ENCODE measurements at regions not wholly inside any gene's neighbourhood (a gene's known extent, or its start where the extent isn't known, plus 50 kb on each side); places are given as distances from the start of the nearest gene placed in this dataset.

DNA sequence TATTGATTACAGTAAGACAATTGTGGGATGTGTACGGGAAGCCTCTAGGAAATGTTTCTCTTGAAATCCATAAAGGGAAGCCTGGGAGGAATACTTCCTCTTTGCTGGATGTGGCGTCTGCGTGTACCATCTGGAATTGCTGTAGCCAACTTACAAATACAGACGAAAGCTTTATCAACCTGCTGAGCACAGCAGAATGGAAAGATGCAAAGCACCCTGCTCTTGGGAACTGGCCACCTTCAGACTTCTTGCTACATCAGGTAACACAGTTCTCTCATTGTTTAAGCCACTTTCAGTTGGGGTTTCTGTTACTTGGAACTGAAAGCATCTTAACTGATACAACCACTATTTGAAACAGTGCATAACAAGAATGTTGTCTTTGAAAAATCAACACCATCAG is 213.8 kb downstream of the HRH4 start:
- H3K36me3 ChIP-seq (ENCODE audit: control insufficient read depth, insufficient read depth, low read length) = no peaks in the 10 kb centered on the region
- 89% methylated on average over 4 of the region's 4 CpGs for WGBS (ENCODE audit: insufficient coverage)
- TF ChIP-seq, protein P1, sequence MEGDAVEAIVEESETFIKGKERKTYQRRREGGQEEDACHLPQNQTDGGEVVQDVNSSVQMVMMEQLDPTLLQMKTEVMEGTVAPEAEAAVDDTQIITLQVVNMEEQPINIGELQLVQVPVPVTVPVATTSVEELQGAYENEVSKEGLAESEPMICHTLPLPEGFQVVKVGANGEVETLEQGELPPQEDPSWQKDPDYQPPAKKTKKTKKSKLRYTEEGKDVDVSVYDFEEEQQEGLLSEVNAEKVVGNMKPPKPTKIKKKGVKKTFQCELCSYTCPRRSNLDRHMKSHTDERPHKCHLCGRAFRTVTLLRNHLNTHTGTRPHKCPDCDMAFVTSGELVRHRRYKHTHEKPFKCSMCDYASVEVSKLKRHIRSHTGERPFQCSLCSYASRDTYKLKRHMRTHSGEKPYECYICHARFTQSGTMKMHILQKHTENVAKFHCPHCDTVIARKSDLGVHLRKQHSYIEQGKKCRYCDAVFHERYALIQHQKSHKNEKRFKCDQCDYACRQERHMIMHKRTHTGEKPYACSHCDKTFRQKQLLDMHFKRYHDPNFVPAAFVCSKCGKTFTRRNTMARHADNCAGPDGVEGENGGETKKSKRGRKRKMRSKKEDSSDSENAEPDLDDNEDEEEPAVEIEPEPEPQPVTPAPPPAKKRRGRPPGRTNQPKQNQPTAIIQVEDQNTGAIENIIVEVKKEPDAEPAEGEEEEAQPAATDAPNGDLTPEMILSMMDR (IDR thresholded peaks at IDR 0.05) = no peak
- H3K4me3 ChIP-seq (ENCODE audit: low read length) = no peak overlapping the region
- no peaks in the 10 kb centered on the region for H3K4me1 ChIP-seq (ENCODE audit: control insufficient read depth, insufficient read depth, low read length)
- H3K9me3 ChIP-seq (ENCODE audit: control insufficient read depth, insufficient read depth, low read length) = no peaks in the 10 kb centered on the region
- no peak overlapping the region for H3K4me3 Mint-ChIP-seq
- H3K4me1 Mint-ChIP-seq = no peaks in the 10 kb centered on the region
- DNase-seq = no peak
- no peak overlapping the region for H3K27ac ChIP-seq (ENCODE audit: low read length)
- H3K27ac Mint-ChIP-seq = no peak overlapping the region
- no peak for ATAC-seq
- no peaks in the 10 kb centered on the region for H3K9me3 Mint-ChIP-seq
- intact Hi-C loops (cut with micrococcal nuclease) = no loop called here
- no peaks in the 10 kb centered on the region for H3K27me3 ChIP-seq (ENCODE audit: control insufficient read depth, insufficient read depth, low read length)
- H3K36me3 Mint-ChIP-seq = no peaks in the 10 kb centered on the region
- peaks cover 9 to 23% of the 10 kb centered on the region in 2 donors for H3K27me3 Mint-ChIP-seq (ENCODE audit: low read depth in 2 of 2)

DNA sequence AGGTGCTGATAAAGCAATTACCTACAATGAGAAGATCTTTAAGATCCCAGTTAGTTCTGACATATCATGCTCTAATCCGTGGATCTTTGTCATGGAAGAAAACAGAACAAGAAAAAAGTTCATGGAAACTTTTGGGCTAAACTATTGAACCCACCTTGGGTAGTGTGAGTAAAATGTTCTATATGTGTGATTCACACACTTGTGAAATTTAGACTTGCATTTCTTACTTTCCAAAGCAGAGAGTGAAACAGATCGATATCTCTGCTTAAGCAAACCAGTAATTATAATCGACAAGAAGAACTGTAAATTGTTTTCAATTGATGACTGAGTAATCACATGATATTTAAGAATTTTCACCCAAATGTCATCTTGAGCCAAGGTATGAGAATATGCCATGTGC is 214.2 kb downstream of the HRH4 start:
- TF ChIP-seq, protein P1 (IDR thresholded peaks at IDR 0.05) = no peak
- H3K4me1 Mint-ChIP-seq = no peaks in the 10 kb centered on the region
- H3K36me3 Mint-ChIP-seq = no peaks in the 10 kb centered on the region
- Histone ChIP-seq H3K9me3 (ENCODE audit: control insufficient read depth, insufficient read depth, low read length) (no peaks in the 10 kb centered on the region), H3K4me1 (ENCODE audit: control insufficient read depth, insufficient read depth, low read length) (no peaks in the 10 kb centered on the region), H3K27ac (ENCODE audit: low read length) (no peak overlapping the region), H3K36me3 (ENCODE audit: control insufficient read depth, insufficient read depth, low read length) (no peaks in the 10 kb centered on the region), H3K4me3 (ENCODE audit: low read length) (no peak overlapping the region), H3K27me3 (ENCODE audit: control insufficient read depth, insufficient read depth, low read length) (no peaks in the 10 kb centered on the region)
- H3K27me3 Mint-ChIP-seq (ENCODE audit: low read depth in 2 of 2) = peaks cover 12 to 26% of the 10 kb centered on the region in 2 donors
- ATAC-seq (no peak), DNase-seq (no peak)
- intact Hi-C loops (cut with micrococcal nuclease) = no loop called here
- H3K27ac Mint-ChIP-seq = no peak overlapping the region
- no peaks in the 10 kb centered on the region for H3K9me3 Mint-ChIP-seq
- 85% methylated on average over 1 of the region's 3 CpGs for WGBS (ENCODE audit: insufficient coverage)
- no peak overlapping the region for H3K4me3 Mint-ChIP-seq

DNA sequence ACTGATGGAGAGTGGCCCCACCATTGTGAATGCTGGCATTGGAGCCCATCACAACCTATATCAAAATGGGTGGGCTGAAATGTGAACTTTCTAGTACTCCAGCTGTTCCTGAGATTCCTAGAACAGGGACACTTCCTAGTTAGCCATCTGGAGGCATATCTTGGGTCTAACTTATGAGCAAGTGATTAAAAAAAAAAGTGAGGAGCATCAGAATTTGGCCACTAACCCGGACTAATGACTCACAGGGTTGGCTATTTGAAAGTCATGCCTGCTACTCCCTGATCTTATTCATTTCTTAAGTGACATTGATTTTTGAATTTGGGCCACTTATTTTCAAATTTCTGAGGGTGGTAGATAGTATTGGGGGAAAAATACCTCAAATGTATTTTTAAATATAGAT is 216.6 kb downstream of the HRH4 start:
- H3K27ac Mint-ChIP-seq = no peak overlapping the region
- no peaks in the 10 kb centered on the region for H3K9me3 Mint-ChIP-seq
- no peak overlapping the region for H3K27ac ChIP-seq (ENCODE audit: low read length)
- H3K27me3 ChIP-seq (ENCODE audit: control insufficient read depth, insufficient read depth, low read length) = no peaks in the 10 kb centered on the region
- TF ChIP-seq, protein P1 (IDR thresholded peaks at IDR 0.05) = no peak
- H3K4me1 ChIP-seq (ENCODE audit: control insufficient read depth, insufficient read depth, low read length) = no peaks in the 10 kb centered on the region
- intact Hi-C loops (cut with micrococcal nuclease) = no loop called here
- H3K4me3 ChIP-seq (ENCODE audit: low read length) = no peak overlapping the region
- DNase-seq (no peak), ATAC-seq (no peak)
- no peaks in the 10 kb centered on the region for H3K4me1 Mint-ChIP-seq
- WGBS (ENCODE audit: insufficient coverage) = 93% methylated on average over 1 of the region's 1 CpG
- H3K36me3 ChIP-seq (ENCODE audit: control insufficient read depth, insufficient read depth, low read length) = no peaks in the 10 kb centered on the region
- H3K27me3 Mint-ChIP-seq (ENCODE audit: low read depth in 2 of 2) = peaks cover 11 to 26% of the 10 kb centered on the region in 2 donors
- no peak overlapping the region for H3K4me3 Mint-ChIP-seq
- H3K36me3 Mint-ChIP-seq = no peaks in the 10 kb centered on the region
- no peaks in the 10 kb centered on the region for H3K9me3 ChIP-seq (ENCODE audit: control insufficient read depth, insufficient read depth, low read length)

DNA sequence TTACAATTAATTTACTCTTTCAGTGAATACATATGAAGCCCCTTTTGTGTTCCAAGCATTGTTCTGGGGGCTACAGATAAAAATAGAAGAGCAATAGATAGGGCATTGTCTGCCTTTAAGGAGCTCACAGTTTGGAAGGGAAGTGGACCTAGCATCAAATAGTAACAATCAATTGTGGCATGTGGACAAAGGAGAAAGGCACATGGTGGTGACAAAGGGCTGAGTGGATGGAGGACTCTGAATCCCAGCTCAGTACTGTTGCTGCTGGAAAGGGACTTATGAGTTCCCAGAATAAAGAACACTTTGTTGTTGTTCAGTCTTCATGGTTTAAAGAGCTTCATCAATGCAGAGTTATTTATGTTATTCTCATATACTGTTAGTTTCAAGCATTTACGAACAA is 217.7 kb downstream of the HRH4 start:
- Mint-ChIP-seq H3K4me1 (no peaks in the 10 kb centered on the region), H3K9me3 (no peaks in the 10 kb centered on the region), H3K27ac (no peak overlapping the region), H3K36me3 (no peaks in the 10 kb centered on the region), H3K4me3 (no peak overlapping the region), H3K27me3 (ENCODE audit: low read depth in 2 of 2) (peaks cover 11 to 25% of the 10 kb centered on the region in 2 donors)
- Histone ChIP-seq H3K36me3 (ENCODE audit: control insufficient read depth, insufficient read depth, low read length) (no peaks in the 10 kb centered on the region), H3K9me3 (ENCODE audit: control insufficient read depth, insufficient read depth, low read length) (no peaks in the 10 kb centered on the region), H3K4me3 (ENCODE audit: low read length) (no peak overlapping the region), H3K27me3 (ENCODE audit: control insufficient read depth, insufficient read depth, low read length) (no peaks in the 10 kb centered on the region), H3K4me1 (ENCODE audit: control insufficient read depth, insufficient read depth, low read length) (no peaks in the 10 kb centered on the region), H3K27ac (ENCODE audit: low read length) (no peak overlapping the region)
- DNase-seq (no peak), ATAC-seq (no peak)
- WGBS (ENCODE audit: insufficient coverage) = no CpG with 5 or more reads among the region's 1 CpG
- TF ChIP-seq, protein P1 (IDR thresholded peaks at IDR 0.05) = no peak
- intact Hi-C loops (cut with micrococcal nuclease) = no loop called here
